ENCODE measurements at regions not wholly inside any gene's neighbourhood (a gene's known extent, or its start where the extent isn't known, plus 50 kb on each side); places are given as distances from the start of the nearest gene placed in this dataset.
"Not testable (repeated sequence)": the region's sequence is repeated elsewhere in the genome, so short reads cannot be mapped to it uniquely, and the experiment has no call there.

- no peak for FAIRE-seq
Observed at GRCh38 chr4:78660559-78660958, 109.0 kb downstream of the ANXA3 start.

- no peak for FAIRE-seq
Observed at GRCh38 chr4:78661086-78661690, 109.6 kb downstream of the ANXA3 start.

DNA sequence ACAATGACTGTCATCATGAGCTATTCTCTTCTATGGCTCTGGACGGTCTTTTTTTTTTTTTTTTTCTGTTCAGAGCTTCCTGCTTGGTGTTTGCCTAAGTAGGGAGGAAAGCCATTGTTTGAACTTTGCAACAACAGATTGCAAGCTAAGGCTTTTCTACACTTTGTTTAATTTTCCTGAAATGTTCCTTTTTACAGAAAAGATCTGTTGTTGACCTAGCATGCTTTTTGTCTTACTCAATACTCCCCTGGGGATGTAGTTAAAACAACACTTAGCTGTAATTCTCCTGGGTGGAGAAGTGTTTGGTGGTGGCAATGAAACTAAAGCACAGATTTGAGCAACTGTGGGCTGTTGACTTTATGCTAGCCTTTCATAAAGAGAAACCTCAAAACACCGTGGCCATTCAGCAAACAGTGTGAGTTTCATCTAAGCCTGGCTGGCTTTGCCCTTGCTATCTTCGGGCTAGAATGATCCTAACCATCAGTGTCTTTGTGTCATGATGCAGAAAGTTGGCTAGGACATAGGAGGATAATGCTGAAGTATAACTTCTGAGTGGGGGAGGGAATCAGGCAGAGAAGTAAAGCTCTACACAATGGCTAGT is 110.5 kb downstream of the ANXA3 start:
- FAIRE-seq, result no peak

DNA sequence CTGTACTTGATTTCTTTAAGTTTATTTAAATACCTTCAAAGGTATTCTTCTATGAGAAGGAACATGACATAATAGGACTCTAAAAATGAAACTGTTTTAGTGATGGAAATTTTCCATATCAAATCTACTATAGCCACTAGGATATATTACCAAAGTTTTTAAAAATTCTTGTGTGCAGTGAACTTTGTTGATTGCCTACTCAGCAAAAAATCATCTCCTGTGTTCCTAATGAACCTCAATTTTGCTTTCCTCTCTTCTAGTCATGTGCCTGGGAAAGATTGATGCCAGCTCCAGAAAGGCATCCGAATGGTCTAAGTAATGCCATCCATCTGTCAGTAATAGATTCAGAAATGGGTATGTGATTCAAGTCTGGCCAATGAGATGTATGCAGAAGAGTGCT is 111.1 kb downstream of the ANXA3 start:
- no peak for FAIRE-seq

DNA sequence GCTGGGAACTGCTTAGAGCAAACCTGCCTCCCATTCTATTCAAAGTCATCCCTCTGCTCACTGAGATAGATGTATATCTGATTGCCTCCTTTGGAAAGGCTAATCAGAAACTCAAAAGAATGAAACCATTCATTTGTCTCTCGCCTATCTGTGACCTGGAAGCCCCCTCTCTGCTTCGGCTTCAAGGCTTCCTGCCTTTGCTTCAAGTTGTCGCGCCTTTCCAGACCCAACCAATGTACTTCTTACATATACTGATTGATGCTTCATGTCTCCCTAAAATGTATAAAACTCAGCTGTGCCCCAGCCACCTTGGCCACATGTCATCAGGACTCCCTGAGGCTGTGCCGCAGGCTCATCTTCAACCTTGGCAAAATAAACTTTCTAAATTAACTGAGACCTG is 111.9 kb upstream of the BMP2K start:
- not testable (repeated sequence) for FAIRE-seq

GRCh38 chr4:78665216-78665770 is 110.9 kb upstream of the BMP2K start:
- FAIRE-seq, result no peak

DNA sequence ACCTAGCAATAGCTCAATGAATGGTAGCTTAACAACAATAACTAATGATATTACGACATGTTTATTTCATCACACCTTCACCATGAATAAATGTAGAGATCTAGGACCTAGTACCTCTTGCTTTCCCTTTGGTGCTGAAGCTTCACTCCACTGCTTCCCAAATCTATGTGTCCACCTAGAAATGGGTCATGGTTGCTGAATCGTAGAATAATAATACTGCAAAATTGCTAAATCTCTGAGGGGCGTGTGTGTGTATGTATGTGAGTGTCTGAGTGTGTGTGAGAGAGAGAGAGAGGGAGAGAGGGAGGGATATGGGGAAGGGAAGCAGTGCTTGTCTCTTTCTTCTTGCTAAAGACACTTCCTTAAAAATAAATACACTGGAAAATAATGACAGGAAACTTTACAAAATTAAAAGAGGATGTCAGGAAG is 109.3 kb upstream of the BMP2K start:
- no peak for FAIRE-seq

GRCh38 chr4:78667325-78667724 is 108.8 kb upstream of the BMP2K start:
- FAIRE-seq, result peak; percentile 5

DNA sequence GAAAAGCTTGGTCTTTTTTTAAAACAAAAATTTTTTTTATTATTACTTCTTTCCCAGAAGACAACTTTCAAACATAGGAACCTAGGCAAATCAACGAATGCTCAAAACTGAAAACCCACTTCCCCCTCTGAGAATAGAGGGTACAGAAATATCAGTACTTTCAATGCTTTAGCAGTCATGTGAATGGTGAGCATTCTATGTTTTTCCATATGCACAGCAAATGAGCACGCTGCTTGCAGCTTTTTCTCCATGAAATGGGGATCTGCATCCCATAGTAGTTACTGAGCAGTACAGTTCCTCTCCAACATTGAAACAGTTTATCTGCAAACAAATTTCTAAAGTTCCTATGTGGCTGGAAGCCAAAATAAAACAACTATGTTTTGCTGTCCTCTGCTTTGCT is 108.4 kb upstream of the BMP2K start:
- FAIRE-seq, result no peak

GRCh38 chr4:78669453-78669852 is 106.7 kb upstream of the BMP2K start:
- no peak for FAIRE-seq

DNA sequence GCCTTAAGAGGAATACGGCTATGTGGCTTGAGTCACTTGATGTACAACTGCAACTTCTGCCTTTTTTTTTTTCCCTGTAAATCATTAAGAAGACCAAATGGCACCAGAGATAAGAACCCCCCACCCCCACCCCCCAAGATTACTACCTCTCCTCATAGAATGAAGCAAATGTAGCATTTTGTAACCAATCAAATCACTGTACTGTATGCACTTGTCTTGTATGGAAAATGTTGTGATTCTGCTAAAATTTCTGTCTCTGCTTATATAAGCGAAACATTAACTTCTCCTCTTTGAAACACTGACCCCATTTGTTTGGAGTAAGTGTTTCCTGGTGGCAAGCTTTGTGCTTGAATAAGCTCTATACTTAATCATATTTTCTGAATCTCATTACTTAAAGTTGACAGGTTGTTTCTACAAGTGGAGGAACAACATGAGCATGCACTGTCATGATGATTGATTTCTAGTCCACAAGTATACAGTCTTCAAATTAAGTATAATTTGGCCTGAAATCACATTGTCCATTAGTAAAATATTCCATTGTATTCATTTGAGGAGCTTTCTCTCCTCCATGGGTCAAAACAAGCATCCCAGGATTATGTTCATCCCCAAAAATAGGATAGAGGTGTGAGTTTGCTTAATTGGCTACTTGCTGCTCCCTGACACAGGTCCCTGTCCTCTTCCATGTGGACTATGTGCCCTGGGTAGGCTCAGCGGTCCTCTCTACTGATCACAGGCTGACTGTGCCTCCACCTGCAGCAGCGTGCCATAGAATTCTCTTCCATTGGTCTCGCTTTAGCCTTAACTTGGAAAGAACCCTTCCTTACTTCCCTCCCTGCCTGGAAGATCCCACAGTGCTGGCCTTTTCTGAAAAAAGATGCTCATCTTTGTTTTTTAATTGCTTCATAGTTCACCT is 104.0 kb upstream of the BMP2K start:
- no peak for FAIRE-seq

GRCh38 chr4:78673337-78673736 is 102.8 kb upstream of the BMP2K start:
- FAIRE-seq, result no peak

GRCh38 chr4:78675325-78675724 is 100.8 kb upstream of the BMP2K start:
- FAIRE-seq, result no peak

DNA sequence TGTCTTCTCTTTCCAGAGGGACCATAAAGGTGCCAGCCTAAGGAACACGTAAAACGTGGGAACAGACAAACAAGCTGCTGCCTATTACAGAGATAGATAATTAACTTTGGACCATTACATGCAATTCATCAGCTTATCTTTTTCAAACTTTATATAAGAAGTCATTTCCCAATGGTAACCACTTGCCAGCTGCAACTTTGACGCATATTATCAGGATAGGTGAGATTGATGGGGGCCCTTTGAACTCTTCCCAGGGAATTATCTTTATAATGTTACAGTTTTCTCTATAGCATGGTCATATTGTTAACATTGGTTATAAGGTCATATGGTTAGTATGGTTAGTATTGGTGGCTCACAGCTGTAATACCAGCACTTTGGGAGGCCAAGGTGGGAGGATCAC is 94.1 kb upstream of the BMP2K start:
- FAIRE-seq, result no peak

DNA sequence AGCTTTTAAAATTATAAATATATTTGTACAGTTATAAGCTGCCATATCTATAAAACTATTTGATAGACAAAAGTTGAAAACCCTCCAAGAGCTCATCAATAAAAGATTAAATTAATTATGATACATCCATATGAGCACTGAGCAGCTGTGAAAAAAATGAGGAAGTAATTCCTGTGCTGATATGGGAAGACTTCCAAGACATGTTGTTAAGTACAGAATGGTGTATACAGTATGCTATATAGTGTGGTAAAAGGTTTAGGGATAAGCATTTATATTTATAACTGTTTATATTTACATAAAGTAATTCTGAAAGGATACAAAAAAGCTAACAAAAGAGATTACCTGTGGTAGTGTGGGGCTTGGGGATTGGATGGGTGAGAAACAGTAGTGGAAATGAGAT is 92.8 kb upstream of the BMP2K start:
- FAIRE-seq, result no peak

DNA sequence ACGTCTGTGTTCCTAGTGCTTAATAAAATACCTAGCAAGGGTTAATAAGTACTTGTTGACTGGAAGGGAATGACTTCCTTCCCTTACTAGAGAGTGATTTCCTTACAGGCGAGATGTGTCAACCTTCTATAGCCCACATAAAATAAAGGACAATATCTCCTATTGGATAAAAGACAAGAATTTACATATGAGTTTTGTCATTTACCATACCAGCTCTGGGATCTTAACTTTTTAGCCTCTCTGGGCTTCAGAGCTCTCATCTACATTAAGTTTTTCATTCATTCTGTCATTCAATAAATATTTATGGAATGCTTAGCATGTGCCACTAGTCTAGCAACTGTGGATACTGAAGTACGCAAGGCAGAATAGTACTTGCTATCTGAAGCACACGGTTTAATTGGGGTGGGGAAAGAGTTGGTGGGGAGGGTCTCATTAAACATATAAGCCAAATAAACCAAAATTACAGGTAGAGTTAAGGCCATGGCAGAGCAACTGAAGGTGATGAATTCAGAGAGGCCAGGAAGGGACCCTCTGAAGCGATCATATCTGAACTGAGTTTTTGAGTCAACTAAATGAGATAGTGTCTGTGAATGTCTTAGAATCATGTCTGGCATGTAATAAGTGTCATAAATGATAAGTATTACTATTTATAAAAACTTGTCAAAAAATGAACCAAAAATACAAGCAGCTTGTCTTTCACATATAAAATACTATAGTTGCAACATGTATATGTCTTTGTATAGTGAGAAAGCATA is 91.6 kb upstream of the BMP2K start:
- FAIRE-seq, result no peak

DNA sequence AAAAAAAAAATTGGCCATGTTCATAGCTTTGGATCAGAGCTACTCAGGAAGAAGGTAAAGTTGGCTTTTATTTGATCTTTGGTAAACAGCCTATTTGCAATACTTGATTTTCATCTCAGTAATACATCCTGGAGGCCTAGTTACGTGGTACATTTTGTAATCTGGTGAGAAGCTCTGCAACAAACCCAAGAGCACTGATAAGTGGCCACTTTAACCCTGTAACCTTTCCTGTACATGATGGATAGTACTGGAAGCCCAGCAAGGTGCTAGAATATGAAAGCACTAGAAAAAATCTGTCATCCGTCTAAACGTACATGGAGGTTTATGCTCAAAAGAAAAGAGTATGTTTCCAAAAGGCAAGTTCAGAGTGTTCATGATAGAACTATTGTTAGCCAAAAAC is 88.3 kb upstream of the BMP2K start:
- no peak for FAIRE-seq

DNA sequence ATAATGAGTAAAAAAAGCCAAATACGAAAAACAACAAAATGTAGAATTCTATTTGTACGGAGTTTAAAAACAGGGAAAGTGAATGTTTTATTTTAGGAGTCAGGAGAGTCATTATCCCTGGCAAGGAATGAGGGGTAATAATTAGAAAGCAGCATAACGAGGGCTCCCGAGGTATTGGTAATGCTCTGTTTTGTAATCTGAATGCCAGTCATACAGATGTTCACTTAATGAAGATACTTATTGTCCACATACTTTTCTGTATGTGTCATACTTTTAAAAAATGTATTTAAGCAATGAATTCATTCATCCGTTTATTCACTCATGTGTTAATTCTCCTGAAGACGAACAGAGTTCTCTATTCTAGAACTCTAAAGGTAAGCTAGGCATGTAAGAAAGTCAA is 87.8 kb upstream of the BMP2K start:
- no peak for FAIRE-seq

GRCh38 chr4:78689261-78689660 is 86.9 kb upstream of the BMP2K start:
- FAIRE-seq, result no peak

GRCh38 chr4:78689700-78690323 is 86.3 kb upstream of the BMP2K start:
- FAIRE-seq, result no peak

- FAIRE-seq, result no peak
Observed at GRCh38 chr4:78691334-78691754, 84.8 kb upstream of the BMP2K start.

Measured in colon (tissue), 2 donors.